ENCODE measurements at regions not wholly inside any gene's neighbourhood (a gene's known extent, or its start where the extent isn't known, plus 50 kb on each side); places are given as distances from the start of the nearest gene placed in this dataset.
"Not testable (repeated sequence)": the region's sequence is repeated elsewhere in the genome, so short reads cannot be mapped to it uniquely, and the experiment has no call there.

GRCh38 chr5:112534611-112535255, 115.7 kb upstream of the EPB41L4A start:
- H3K36me3 ChIP-seq (replicated peaks; ENCODE audit: insufficient read depth, low read depth) = no peaks in the 10 kb centered on the region
- no peaks in the 10 kb centered on the region for H3K9me3 ChIP-seq (ENCODE audit: low read depth)
- H3K27me3 ChIP-seq = no peaks in the 10 kb centered on the region
- no peak for DNase-seq (ENCODE audit: low spot score)
- WGBS (ENCODE audit: low lambda C conversion rate, missing lambda C conversion rate) = 86% methylated on average over 4 of the region's 4 CpGs
- no peaks in the 10 kb centered on the region for H3K79me2 ChIP-seq
- no peak overlapping the region for H3K4me2 ChIP-seq
- H3K4me1 ChIP-seq (ENCODE audit: insufficient read depth) = no peaks in the 10 kb centered on the region
- no peaks in the 10 kb centered on the region for H4K20me1 ChIP-seq (ENCODE audit: insufficient read depth, poor library complexity, severe bottlenecking)
- no peak overlapping the region for H3K4me3 ChIP-seq
- no peak overlapping the region for H2AFZ ChIP-seq
- no peaks in the 10 kb centered on the region for H3K9me2 ChIP-seq (replicated peaks; ENCODE audit: insufficient read depth)
- TF ChIP-seq EZH2 (IDR thresholded peaks at IDR 0.05; ENCODE audit: borderline replicate concordance) = no peak
- no peak for TF ChIP-seq EZH2phosphoT487 (IDR thresholded peaks at IDR 0.05; ENCODE audit: low read depth, severe bottlenecking, unreplicated experiment)
- TF ChIP-seq CTCF (IDR thresholded peaks at IDR 0.05; ENCODE audit: poor library complexity) = no peak
- H3K27ac ChIP-seq = no peak overlapping the region

- 83% methylated on average over 2 of the region's 2 CpGs for WGBS (ENCODE audit: low lambda C conversion rate, missing lambda C conversion rate)
- TF ChIP-seq EZH2 (IDR thresholded peaks at IDR 0.05; ENCODE audit: borderline replicate concordance) = no peak
- TF ChIP-seq EZH2phosphoT487 (IDR thresholded peaks at IDR 0.05; ENCODE audit: low read depth, severe bottlenecking, unreplicated experiment) = no peak
- TF ChIP-seq CTCF (IDR thresholded peaks at IDR 0.05; ENCODE audit: poor library complexity) = no peak
- H3K4me3 ChIP-seq = no peak overlapping the region
- H2AFZ ChIP-seq = no peak overlapping the region
- no peak for DNase-seq (ENCODE audit: low spot score)
- no peaks in the 10 kb centered on the region for H3K9me2 ChIP-seq (replicated peaks; ENCODE audit: insufficient read depth)
- H3K27me3 ChIP-seq = no peaks in the 10 kb centered on the region
- no peaks in the 10 kb centered on the region for H3K4me1 ChIP-seq (ENCODE audit: insufficient read depth)
- no peaks in the 10 kb centered on the region for H4K20me1 ChIP-seq (ENCODE audit: insufficient read depth, poor library complexity, severe bottlenecking)
- no peak overlapping the region for H3K27ac ChIP-seq
- no peaks in the 10 kb centered on the region for H3K79me2 ChIP-seq
- H3K36me3 ChIP-seq (replicated peaks; ENCODE audit: insufficient read depth, low read depth) = no peaks in the 10 kb centered on the region
- H3K9me3 ChIP-seq (ENCODE audit: low read depth) = no peaks in the 10 kb centered on the region
- H3K4me2 ChIP-seq = no peak overlapping the region
Measured at GRCh38 chr5:112535356-112535755, 116.3 kb upstream of the EPB41L4A start.

- not testable (repeated sequence) for H3K4me2 ChIP-seq; H3K79me2 ChIP-seq; H3K27me3 ChIP-seq; H3K36me3 ChIP-seq (replicated peaks; ENCODE audit: insufficient read depth, low read depth); H4K20me1 ChIP-seq (ENCODE audit: insufficient read depth, poor library complexity, severe bottlenecking); DNase-seq (ENCODE audit: low spot score); H3K4me3 ChIP-seq; H2AFZ ChIP-seq; H3K9me3 ChIP-seq (ENCODE audit: low read depth); H3K9me2 ChIP-seq (replicated peaks; ENCODE audit: insufficient read depth); H3K27ac ChIP-seq; H3K4me1 ChIP-seq (ENCODE audit: insufficient read depth)
- WGBS (ENCODE audit: low lambda C conversion rate, missing lambda C conversion rate) = 93% methylated on average over 3 of the region's 3 CpGs
Measured at GRCh38 chr5:112544558-112544957, 125.5 kb upstream of the EPB41L4A start.

GRCh38 chr5:112546946-112547592, 128.0 kb upstream of the EPB41L4A start:
- Histone ChIP-seq H3K4me2 (no peak overlapping the region), H4K20me1 (ENCODE audit: insufficient read depth, poor library complexity, severe bottlenecking) (no peaks in the 10 kb centered on the region), H2AFZ (no peak overlapping the region), H3K36me3 (replicated peaks; ENCODE audit: insufficient read depth, low read depth) (no peaks in the 10 kb centered on the region), H3K4me3 (no peak overlapping the region), H3K79me2 (no peaks in the 10 kb centered on the region), H3K4me1 (ENCODE audit: insufficient read depth) (peaks cover 11% of the 10 kb centered on the region), H3K27ac (no peak overlapping the region), H3K9me3 (ENCODE audit: low read depth) (no peaks in the 10 kb centered on the region), H3K9me2 (replicated peaks; ENCODE audit: insufficient read depth) (no peaks in the 10 kb centered on the region), H3K27me3 (no peaks in the 10 kb centered on the region)
- TF ChIP-seq EZH2 (IDR thresholded peaks at IDR 0.05; ENCODE audit: borderline replicate concordance) (no peak), CTCF (IDR thresholded peaks at IDR 0.05; ENCODE audit: poor library complexity) (no peak), EZH2phosphoT487 (IDR thresholded peaks at IDR 0.05; ENCODE audit: low read depth, severe bottlenecking, unreplicated experiment) (no peak)
- WGBS (ENCODE audit: low lambda C conversion rate, missing lambda C conversion rate) = 92% methylated on average over 4 of the region's 4 CpGs
- DNase-seq (ENCODE audit: low spot score) = no peak
